Pons (tissue), 1 donor: ENCODE measurements at regions not wholly inside any gene's neighbourhood (a gene's known extent, or its start where the extent isn't known, plus 50 kb on each side); places are given as distances from the start of the nearest gene placed in this dataset.

Experiments
- DNase-seq: peaks from one replicate; pipeline ENCODE4 v3.0.0-alpha.2; 2016; ENCODE audit warnings: low spot score

DNA sequence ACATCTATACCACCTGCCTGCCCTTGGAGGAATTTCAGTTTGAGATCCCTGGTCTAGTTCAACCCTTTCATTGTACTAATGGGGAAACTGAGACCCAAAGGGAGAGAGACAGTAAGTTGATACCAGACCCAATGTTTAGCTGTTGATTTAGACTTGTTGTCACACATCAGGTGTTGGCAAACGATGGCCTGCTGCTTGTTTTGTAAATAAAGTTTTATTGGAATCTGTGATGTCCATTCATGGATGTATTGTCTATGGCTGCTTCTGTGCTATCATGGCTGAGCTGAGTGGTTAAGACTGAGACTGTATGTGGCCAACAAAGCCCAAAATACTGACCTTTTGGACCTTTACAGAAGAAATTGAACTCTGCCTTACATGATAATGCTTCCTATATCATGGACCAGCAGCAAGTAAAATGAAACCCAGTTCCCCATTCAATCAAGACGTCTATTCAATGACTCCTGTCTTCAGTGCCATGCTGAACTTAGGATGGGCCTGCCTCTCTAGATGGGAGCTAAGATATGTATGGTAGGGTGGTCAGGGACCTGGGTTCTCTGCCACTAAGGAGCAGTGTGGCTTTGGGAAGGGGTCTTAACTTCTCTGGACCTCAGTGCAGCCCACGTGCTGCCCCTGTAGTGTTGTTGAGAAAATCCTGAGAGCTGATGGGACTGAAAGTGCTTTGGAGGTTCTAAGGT, 111.0 kb downstream of the IRX5 start:
- no peak for DNase-seq

DNA sequence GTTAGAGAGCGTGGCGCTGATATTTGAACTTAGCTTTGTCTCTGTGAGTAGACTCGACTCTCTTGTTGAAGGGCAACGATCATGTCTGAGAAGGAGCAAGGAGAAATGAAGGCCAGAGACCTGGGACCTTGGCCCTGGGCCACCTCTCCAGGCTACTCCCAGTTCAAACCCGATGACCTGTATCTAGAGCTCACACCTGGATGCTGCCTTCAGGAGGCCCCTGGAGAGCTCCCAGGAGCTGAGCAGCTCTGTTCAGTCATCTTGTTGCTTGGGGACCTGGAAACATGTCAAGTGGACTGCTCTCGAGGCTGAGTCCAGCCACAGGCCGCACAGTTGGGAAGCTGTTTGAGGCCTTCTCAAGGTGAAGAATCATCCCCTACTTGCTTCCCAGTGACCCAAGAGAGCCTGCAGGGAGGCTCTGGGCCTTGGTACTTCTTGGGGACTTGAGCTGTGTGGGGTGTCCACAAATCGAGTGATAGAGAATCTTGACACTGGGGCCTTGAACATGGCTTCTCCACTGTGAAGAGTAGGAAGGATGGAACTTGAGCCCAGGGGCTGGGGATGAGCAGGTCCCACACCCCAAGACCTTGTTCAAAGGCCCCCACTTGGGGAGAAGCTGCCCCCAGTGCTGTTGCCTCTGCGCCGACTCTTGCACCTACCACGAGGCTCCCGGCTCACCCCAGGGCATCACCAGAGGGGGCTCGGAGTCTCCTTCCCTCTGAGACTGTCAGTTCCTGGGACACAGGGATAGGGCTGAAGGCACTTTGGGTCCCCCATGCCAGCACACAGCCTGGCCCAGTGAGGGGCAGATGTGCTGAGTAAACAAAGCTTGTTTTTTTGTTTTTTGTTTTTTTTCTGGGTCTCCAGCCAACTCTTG, 112.1 kb downstream of the IRX5 start:
- no peak for DNase-seq

DNA sequence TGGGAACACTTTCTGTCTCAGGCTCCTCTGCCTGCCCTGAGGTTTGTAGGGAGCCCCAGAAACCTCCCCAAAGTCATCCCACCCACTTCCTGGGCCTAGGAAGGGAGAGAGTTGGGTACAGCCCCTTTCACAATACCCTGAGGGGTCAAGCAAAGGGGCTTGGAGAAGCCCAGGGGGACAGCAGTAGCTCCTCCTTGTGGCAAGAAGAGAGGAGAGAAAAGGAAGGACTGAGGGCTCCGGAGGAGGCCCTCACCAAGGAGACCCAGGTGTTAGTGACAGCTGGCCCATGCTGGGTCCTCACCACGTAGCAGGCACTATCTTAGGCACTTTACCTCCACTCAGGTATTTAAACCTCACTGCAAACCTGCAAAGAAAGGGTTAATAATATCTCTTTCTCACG, 112.8 kb downstream of the IRX5 start:
- DNase-seq = no peak

DNA sequence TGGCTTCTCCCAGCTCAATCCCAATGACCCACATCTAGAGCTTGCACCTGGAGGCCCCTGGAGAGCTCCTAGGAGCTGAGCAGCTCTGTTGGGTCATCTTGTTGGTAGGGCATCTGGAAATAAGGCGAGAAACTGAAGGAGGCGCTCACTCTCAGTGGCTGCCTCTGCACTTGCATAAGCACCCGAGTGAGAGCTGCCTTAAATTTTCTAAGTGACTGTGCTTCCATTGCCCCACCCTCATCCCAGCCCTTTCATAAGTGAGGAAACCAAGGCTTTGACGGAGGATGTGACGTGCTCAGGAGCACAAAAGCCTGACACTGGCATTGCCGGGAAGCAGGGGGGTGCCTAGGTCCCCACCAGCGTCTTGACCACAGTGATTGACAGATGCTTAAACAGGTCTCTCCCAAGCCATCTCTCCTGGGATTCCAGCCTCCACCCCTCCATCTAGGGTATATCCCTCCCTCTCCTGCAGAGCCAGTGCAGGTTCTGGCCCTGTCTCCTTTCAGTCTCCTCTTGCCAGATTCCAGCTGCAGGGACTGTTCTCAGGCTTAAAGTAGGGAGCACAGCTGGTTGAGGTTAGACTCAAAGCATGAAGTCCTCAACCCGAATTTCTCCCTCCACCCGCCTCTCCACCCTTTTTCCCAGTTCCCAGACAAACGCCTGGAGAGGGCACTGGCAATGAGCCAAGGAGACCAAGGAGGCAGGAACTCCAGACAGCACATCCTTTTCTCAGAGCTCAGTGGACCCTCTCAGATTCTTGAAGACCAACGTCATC, 113.7 kb downstream of the IRX5 start:
- DNase-seq = no peak

DNA sequence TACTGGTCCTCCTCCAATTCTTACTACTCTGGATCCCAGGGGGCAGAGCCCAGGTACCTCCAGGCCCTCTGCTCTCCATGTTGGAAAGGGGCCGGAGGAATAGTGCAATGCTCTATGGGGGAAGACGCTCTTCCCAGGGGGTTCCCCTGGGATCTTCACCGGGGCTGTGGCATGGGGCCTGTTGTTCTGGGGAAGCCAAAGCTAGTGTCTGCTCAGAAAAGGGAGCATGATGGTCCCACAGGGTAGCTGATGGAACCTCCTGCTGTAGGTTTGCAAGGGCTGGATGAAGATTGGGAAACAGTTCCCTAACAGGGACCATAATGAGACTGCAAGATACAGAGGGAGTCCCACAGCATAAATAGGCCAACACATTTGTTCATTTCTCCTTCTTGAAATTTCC, 114.7 kb downstream of the IRX5 start:
- DNase-seq = no peak

DNA sequence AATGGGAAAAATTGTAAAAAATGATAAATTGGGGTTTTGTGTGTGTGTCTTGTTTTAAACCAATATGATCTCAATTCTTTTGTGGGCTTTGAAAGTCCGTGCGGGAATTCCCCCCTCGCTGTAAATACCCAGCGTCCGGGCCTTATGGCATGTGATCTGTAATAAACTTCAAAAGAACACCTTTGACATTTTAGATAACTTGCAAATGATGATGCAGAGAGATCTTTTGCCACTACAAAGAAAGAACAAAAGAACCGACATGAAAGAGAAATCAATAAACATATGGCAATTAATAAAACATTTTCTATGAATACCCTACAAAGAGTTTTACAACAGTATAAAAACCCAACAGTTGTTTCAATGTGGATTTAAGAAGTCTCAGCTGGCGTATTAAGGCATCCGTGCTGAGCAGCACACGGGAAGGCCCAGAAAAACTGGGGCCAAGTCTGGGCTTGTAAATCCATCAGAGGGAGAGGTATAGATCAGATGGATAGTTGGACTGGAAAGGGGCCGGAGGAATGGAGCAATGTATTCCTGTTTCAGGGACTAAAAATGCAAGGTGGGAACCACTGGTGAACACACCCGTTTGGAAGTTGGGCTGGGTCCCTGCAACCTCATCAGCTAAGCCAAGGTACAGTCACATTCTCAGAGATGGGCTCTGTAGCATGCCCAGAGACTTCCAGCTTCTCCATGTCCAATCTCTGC, 115.2 kb downstream of the IRX5 start:
- DNase-seq = no peak

DNA sequence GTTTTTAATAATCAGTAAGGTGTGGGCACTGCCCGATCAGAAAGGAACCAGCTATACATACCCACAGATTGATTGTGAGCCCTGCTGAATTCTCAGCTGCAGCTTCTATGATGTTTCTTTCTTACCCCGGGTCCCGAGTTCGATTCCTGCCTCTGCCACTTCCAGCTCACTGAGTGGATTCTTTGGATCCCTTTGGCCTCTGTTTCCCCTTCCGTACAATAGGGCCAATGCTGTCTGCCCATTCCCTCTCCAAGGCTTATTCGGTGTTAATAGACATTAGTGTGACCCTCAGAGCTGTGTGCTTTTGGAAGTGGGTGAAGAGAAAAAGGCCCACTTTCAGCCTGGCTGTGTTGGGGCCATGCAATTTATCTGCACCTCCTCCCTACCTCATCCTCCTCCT, 115.8 kb downstream of the IRX5 start:
- no peak for DNase-seq

DNA sequence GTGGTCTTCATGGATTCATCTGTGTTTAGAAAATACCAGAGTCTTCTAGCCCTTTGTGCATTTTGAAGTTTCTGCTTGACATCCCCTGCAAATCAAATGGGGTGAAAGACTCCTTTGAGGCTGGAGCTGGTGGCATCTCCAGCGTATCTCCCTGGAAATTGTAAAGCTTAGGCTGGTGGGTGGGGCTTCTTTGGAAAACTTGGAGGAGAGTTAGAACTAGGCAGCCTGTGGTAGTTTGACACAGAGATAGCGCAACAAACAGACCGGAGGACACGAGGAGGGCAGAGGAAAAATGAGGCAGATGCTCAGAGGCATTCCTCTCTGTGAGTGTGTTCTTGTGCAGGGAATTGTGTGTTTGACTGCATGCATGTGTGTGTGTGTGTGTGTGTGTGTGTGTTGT, 116.3 kb downstream of the IRX5 start:
- no peak for DNase-seq

DNA sequence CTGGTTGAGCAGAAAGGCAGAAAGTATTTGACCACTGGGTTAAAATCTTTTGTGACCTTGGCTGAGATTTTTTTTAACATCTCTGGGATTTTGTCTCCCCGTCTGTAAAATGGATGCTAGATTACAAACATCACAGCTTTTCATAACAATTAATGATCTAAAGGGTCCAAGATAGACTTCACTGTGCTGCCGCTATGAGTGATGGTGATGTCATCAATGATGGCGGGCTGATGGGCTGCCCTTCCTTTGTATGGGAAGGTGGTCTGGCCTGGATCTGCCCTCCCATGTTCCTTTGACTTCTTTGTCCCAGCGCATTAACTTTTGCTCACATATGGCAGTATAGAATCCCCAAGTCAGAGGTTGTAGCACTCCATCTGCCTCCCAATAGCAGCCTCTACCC, 116.7 kb downstream of the IRX5 start:
- no peak for DNase-seq

DNA sequence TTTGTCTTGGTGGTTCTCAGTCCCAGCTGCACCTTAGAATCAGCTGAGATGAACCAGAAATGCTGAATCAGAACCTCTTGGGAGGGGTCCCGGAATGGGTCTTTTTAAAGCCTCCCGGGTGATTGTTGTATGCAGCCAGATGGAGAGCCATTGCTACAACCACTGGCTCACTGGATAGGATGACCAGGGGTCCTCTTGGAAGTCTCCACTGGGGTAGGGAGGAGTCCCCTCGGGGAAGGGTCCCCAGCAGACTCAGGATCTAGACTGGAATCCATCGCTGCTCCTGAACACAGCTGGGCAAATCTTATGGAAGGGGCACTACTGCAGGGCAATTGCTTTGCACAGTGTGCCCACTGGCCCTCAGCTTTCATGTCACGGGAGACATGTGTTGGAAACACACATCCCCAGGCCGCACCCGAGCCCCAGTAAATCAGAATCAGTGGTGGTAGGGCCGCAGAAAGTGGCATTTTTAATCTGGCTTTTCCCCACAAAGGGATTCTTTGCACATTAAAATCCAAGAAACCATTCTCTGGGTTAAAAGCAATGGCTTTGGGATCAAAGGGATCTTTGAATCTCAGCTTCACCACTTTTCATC, 117.3 kb downstream of the IRX5 start:
- no peak for DNase-seq

DNA sequence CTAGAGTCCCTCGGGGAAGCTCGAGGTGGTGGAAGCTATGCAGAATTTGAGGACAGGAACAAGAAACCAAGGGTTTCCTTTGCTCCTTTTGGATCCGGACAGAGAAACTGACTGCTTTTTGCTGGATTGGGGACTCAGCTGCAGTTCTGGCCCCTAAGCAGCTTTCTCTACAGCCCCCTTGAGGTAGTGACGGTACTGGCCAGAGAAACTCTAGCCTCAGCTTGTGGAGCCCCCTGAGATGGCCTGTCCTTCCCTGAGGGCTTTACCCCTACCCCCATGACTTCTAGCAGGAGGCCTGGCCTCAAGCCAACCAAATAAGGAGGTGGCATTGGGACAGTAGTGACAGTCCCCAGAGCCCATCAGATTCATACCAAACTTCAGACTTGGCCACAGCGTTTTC, 118.1 kb downstream of the IRX5 start:
- DNase-seq = no peak

DNA sequence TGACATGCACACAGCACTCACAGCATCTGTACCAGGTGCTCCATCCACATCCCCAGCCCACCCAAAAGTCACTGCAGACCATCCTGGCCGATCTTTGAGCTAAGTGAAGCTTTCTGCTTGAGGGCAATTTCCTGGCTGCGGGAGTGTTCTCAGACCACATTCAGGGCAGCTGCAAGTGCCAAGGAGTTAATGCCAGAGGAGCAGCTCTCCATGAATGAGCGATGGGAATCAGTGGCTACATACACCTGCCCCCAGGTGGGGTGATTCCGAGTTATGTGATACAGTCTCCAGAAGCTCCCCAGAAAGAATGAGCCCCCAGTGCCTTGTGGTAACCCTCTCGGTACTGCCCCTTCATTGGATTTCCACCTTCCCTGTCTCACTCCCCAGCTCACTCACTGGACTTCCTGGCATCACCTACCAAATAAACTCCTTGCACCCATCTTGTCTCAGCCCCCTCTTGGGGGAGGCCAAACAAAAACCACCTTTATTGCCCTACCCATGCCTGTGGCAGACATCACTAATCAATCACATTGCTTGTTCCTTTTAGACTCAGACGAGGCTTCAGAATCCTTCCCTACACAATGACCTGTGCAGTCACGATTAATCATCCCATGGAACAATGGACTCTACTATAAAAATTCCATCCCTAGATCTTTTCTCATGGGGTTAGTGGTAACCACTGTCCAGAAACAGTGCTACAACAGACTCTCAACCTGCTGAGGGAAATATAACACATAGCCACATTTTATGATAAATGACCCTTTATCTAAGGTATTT, 121.1 kb downstream of the IRX5 start:
- no peak for DNase-seq

DNA sequence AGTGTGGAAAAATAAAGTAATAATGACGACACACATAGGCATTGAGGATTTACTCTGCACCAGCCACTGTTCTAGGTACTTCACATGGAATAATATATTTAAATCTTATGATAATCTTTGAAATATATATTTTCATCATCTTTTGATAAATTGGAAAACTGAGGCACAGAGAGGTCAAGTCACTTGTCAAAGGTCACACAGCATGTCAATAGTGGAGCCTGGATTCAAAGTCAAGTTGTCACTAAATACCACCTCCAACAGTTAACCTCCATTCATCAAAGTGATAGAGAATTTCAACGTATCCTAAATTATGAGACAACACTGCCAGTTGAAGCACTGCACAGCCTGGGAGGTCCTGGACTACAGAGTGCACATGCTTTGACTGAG, 121.7 kb downstream of the IRX5 start:
- no peak for DNase-seq

DNA sequence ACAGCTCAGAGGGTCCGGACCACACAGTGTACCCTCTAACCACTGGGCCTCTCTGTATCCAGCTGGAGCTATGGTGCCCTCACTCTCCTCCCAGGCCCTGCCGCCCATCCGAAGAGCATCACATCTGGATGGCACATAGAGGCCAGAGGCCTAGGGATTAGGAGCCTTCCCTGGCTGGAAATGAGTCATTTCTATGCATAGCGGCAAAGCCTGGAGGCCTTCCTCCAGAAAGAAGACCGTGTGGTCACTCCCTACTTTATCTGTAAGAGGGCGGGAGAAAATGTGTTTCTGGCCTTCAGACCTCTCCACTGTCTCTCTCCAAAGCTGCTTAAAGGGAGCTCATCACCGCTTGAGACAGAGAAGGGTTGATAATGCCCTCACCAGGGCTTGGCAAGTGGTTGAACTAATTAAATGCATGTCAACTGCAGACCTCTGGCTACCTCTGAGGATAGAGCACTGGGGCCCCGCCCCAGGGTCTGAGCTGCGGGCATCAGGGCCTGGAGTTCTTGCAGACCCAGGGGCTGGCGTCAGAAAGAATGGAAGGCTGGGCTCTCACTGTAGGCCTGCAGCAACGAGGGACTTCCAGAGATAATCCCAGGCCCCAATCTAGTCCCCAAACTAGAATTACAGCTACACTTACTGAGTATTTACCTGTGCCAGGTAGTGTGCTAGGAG, 122.2 kb downstream of the IRX5 start:
- no peak for DNase-seq

DNA sequence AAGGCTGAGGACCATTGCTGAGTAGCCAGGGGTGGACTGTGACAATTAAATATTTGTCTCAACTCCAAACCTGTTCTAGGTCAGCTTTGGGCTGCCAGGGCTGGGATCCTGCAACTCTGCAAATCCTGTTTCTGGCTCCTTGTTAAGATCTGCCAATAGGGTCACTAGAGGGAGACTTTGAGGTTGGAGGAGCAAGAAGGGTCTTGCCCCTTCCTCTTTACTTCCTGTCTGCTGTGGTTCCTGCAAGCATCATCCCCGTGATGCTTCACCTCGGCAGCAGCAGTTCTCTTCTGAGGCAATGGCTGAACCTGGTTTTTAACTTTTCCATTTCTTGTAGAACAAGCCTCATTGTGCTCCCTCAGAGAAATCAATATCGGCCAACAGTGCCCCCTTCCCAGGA, 124.6 kb downstream of the IRX5 start:
- DNase-seq = no peak

DNA sequence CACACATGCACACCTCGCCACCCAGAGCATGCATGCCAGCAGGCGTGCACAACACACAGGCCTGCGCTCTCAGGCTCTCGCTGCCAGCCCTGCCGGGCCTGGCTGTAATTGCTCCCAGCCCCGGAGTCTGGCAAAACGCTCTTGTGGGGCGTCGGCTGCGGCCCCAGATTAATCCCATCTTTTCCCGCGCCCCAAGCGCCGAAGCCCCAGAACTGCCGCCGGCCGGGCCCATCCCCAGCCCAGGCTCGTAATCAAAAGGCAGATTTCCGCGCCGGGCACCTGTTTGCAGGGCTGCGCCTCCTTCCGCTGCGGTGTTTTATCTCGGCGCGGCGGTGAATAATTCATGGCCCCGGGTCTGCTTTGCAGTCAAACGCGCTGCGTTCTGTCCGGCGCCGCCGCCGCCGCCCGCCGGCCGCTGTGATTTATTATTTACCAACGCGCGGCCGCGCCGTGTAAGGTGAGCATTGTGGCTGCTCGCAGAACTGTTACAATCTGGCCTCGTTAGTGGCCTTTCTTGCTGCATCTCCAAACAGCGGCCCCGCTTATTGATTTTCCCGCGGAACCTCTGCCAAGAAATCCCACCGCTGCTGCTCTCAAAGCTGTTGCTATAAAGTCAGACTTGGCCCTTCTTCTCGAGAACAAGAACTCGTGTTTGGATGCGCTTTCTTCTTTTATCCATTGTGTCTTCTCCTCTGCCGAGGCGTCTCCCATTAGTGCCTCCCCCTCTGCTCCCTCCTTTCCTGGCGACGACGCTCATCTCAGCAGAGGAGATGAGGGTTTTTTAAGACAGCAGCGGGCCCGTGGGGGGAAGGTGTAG, 126.1 kb downstream of the IRX5 start:
- DNase-seq = no peak

DNA sequence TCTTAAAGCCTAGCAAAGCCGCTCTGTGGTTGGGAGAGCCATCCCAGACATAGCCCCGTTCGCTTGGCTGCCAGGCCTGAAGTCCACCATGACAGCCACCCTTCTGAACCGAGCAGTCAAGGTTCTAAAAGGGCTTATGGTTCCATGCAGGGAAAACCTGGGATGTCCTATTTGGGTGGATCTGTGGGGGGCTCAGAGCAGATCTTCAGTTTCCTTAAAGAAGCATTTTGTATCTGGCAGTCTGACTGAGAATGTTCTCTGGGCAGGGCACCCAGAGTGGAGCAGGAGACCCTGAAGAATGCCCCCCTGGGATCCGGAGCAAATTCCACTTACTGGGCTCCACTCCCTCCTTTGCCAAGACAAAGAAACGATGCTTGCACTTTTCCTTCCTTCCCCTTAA, 127.2 kb downstream of the IRX5 start:
- DNase-seq = no peak

DNA sequence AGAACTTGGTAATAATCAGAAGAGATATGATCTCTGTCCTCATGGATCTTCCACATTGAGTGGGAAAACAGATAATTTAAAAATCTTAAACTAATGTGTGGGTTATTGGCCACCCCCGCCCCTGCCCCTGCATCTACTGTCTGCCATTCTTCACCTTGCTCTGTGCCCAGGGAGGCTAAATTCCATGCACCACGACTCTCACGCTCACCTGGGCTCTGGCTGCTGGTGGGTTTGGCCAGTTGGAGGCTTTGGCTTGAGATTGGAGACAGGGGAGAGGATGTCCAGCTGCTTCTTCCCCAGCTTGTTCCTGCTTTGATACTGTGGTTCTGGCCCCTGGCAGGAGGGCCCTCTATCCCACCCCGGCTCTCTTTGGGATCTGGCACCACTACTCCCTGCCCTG, 127.9 kb downstream of the IRX5 start:
- DNase-seq = no peak

DNA sequence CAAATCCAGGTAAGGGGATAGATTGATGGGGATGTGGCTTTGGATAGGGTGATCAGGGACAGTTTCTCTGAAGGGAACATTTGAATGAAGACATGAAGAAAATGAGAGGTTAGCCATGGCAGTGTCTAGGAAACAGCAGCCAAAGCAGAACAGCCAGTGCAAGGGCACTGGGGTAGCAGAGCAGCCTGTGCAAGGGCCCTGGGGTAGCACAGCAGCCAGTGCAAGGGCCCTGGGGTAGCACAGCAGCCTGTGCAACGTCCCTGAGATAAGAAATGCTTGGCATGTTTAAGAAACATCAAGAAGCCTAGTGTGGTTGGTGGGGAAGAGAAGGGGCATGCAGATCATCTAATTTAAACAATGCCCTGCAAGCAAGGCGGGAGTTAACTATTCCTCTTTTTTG, 128.5 kb downstream of the IRX5 start:
- no peak for DNase-seq

DNA sequence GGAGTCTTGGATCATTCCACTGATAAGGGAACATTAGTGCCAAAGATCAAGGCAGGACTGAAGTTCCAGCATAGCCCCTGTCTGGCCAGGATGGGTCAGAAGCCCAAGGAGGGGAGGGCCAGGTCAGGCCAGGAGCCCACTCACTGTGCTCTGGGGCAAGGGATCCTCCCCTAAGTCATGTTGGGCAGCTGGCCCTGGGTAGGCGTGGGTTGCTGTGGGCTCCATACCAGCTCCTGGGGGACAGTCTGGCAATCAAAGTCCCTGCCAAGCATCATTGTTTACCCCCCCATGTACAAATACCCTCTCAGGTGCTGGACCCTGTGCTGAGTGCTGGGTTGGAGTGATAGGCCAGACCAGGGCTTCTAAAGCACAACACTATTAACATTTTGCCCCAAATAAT, 130.5 kb downstream of the IRX5 start:
- DNase-seq = no peak
